Testis (tissue), 2 donors: ENCODE measurements at regions not wholly inside any gene's neighbourhood (a gene's known extent, or its start where the extent isn't known, plus 50 kb on each side); places are given as distances from the start of the nearest gene placed in this dataset.

Experiments used
- CTCF ChIP-seq, 3 experiments: fragments of 450-650 bp in 2 of 3; fragments of 200-600 bp in 1 of 3; sonication (generic) in 1 of 3; IDR thresholded peaks; one replicate each; pipeline ENCODE4 v1.5.1; 2016 to 2019; ENCODE audit warnings: antibody characterized with exemption in 3 of 3, mild to moderate bottlenecking in 2 of 3, moderate library complexity in 1 of 3
- POLR2A ChIP-seq: fragments of 450-650 bp; IDR thresholded peaks from one replicate; pipeline ENCODE4 v1.6.1; 2017; ENCODE audit warnings: antibody characterized with exemption, mild to moderate bottlenecking, moderate library complexity

- TF ChIP-seq CTCF (IDR thresholded peaks at IDR 0.05) (no peak), POLR2A (no peak)
These were observed 57.5 kb upstream of the EED start for GRCh38 chr11:86187027-86187426.
